SU-DHL-6 (cell line): ENCODE measurements at regions not wholly inside any gene's neighbourhood (a gene's known extent, or its start where the extent isn't known, plus 50 kb on each side); places are given as distances from the start of the nearest gene placed in this dataset.

Experiments used
- CTCF ChIP-seq: fragments of 200-600 bp; sonication (generic); IDR thresholded peaks from one replicate; pipeline ENCODE4 v1.5.1; 2017; ENCODE audit warnings: antibody characterized with exemption, mild to moderate bottlenecking, low read length, moderate library complexity; ENCODE audit not compliant: insufficient read depth, poor library complexity, severe bottlenecking
- EZH2phosphoT487 ChIP-seq: fragments of 200-600 bp; sonication (generic), shearing (Covaris generic); conservative IDR thresholded peaks from 2 replicates; pipeline ENCODE4 v1.6.1; 2018; ENCODE audit warnings: mild to moderate bottlenecking, antibody characterized with exemption, low read length, moderate library complexity, mixed read lengths

- no peak for TF ChIP-seq CTCF
- TF ChIP-seq EZH2phosphoT487: no peak
These were observed 124.5 kb downstream of the AQP4 start for GRCh38 chr18:26741048-26741447.
